Astrocyte (in vitro differentiated cells and primary cell): ENCODE measurements at regions not wholly inside any gene's neighbourhood (a gene's known extent, or its start where the extent isn't known, plus 50 kb on each side); places are given as distances from the start of the nearest gene placed in this dataset.

Source experiments
- DNase-seq: peaks from one replicate; pipeline ENCODE4 v3.0.0-alpha.2; 2010; ENCODE audit warnings: low read depth
- FAIRE-seq: peaks from 2 replicates; lab custom pipeline; 2011; peaks lifted over from hg19 to GRCh38; lab: Jason Lieb, UNC
- H2AFZ ChIP-seq: 2 replicates; pipeline ENCODE4 v1.6.0; 2012; ENCODE audit warnings: low read depth, low read length, inconsistent platforms
- H3K27ac ChIP-seq: 2 replicates; pipeline ENCODE4 v1.5.1; 2011; ENCODE audit warnings: low read depth, low read length, inconsistent platforms
- H3K27me3 ChIP-seq: 2 replicates; pipeline ENCODE4 v1.6.0; 2011; ENCODE audit warnings: low read length, inconsistent platforms; ENCODE audit not compliant: insufficient read depth
- H3K36me3 ChIP-seq: 2 replicates; pipeline ENCODE4 v1.5.1; 2011; ENCODE audit warnings: low read length, inconsistent platforms; ENCODE audit not compliant: insufficient read depth
- H3K4me1 ChIP-seq: 2 replicates; pipeline ENCODE4 v1.5.1; 2011; ENCODE audit warnings: low read length, inconsistent platforms; ENCODE audit not compliant: insufficient read depth
- H3K4me2 ChIP-seq: 2 replicates; pipeline ENCODE4 v1.6.0; 2012; ENCODE audit warnings: low read length, inconsistent platforms
- H3K4me3 ChIP-seq: 2 replicates; pipeline ENCODE4 v1.5.1; 2011; ENCODE audit warnings: low read depth, mild to moderate bottlenecking, low read length, inconsistent platforms; ENCODE audit not compliant: insufficient read depth
- H3K79me2 ChIP-seq: 2 replicates; pipeline ENCODE4 v1.6.0; 2012; ENCODE audit warnings: mild to moderate bottlenecking, low read length, inconsistent platforms; ENCODE audit not compliant: insufficient read depth
- H3K9ac ChIP-seq: 2 replicates; pipeline ENCODE4 v1.6.0; 2012; ENCODE audit warnings: mild to moderate bottlenecking, low read length, inconsistent platforms
- H3K9me3 ChIP-seq: 2 replicates; pipeline ENCODE4 v1.5.1; 2012; ENCODE audit warnings: low read depth, mild to moderate bottlenecking, low read length, inconsistent platforms; ENCODE audit not compliant: insufficient read depth
- H4K20me1 ChIP-seq: 2 replicates; pipeline ENCODE4 v1.6.0; 2012; ENCODE audit warnings: low read length, inconsistent platforms; ENCODE audit not compliant: insufficient read depth
- H3K27ac Mint-ChIP-seq: one replicate; pipeline ENCODE4 v1.8.0; 2021; ENCODE audit warnings: mild to moderate bottlenecking, mixed read lengths; ENCODE audit not compliant: unreplicated experiment
- H3K27me3 Mint-ChIP-seq: one replicate; pipeline ENCODE4 v1.8.0; 2021; ENCODE audit warnings: low read depth, mixed read lengths; ENCODE audit not compliant: unreplicated experiment
- H3K36me3 Mint-ChIP-seq: one replicate; pipeline ENCODE4 v1.8.0; 2021; ENCODE audit warnings: low read depth, mixed read lengths; ENCODE audit not compliant: unreplicated experiment
- H3K4me1 Mint-ChIP-seq: one replicate; pipeline ENCODE4 v1.8.0; 2021; ENCODE audit warnings: low read depth, mixed read lengths; ENCODE audit not compliant: unreplicated experiment
- H3K4me3 Mint-ChIP-seq: one replicate; pipeline ENCODE4 v1.8.0; 2021; ENCODE audit warnings: mild to moderate bottlenecking, moderate library complexity, mixed read lengths; ENCODE audit not compliant: unreplicated experiment
- H3K9me3 Mint-ChIP-seq: one replicate; pipeline ENCODE4 v1.8.0; 2021; ENCODE audit warnings: mild to moderate bottlenecking, mixed read lengths; ENCODE audit not compliant: unreplicated experiment
- EZH2 ChIP-seq: IDR thresholded peaks from 2 replicates; pipeline ENCODE4 v1.6.1; 2012; ENCODE audit warnings: mild to moderate bottlenecking, low read length, inconsistent platforms; ENCODE audit not compliant: insufficient read depth
- TF ChIP-seq, protein P1 (sequence below): IDR thresholded peaks from 2 replicates; pipeline ENCODE4 v1.5.1; 2011; ENCODE audit warnings: low read depth, mild to moderate bottlenecking, inconsistent platforms, low read length, moderate library complexity; ENCODE audit not compliant: insufficient read depth

DNA sequence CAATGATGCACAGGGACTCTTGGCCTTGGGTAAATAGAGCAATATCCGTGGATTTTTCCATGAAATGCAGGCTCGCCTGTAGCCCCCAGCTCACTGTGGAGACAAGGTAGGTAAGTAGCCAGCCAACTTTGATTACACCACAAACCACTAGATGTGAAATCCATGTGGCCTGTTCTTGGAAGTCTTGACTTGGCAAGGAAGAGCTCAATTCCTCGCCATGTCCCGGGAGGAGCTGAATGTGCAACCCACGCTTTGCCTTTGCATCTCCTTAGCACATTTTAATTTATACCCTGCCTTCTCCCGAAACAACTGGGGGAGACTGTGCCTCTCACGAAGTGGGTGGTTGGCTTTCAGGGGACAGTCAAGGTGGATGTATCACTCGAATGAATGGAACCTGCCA is 347.7 kb upstream of the MKI67 start:
- Mint-ChIP-seq H3K9me3 (peaks cover 4% of the 10 kb centered on the region), H3K27ac (no peak overlapping the region), H3K27me3 (peaks cover 14% of the 10 kb centered on the region), H3K4me3 (no peak overlapping the region), H3K4me1 (no peaks in the 10 kb centered on the region), H3K36me3 (no peaks in the 10 kb centered on the region)
- Histone ChIP-seq H2AFZ (no peak overlapping the region), H3K79me2 (no peaks in the 10 kb centered on the region), H3K27me3 (no peaks in the 10 kb centered on the region), H4K20me1 (no peaks in the 10 kb centered on the region), H3K27ac (no peak overlapping the region), H3K36me3 (no peaks in the 10 kb centered on the region), H3K9ac (no peak overlapping the region), H3K4me2 (no peak overlapping the region), H3K9me3 (peaks cover 6% of the 10 kb centered on the region), H3K4me1 (no peaks in the 10 kb centered on the region), H3K4me3 (no peak overlapping the region)
- FAIRE-seq (no peak), DNase-seq (no peak)
- TF ChIP-seq, protein P1, sequence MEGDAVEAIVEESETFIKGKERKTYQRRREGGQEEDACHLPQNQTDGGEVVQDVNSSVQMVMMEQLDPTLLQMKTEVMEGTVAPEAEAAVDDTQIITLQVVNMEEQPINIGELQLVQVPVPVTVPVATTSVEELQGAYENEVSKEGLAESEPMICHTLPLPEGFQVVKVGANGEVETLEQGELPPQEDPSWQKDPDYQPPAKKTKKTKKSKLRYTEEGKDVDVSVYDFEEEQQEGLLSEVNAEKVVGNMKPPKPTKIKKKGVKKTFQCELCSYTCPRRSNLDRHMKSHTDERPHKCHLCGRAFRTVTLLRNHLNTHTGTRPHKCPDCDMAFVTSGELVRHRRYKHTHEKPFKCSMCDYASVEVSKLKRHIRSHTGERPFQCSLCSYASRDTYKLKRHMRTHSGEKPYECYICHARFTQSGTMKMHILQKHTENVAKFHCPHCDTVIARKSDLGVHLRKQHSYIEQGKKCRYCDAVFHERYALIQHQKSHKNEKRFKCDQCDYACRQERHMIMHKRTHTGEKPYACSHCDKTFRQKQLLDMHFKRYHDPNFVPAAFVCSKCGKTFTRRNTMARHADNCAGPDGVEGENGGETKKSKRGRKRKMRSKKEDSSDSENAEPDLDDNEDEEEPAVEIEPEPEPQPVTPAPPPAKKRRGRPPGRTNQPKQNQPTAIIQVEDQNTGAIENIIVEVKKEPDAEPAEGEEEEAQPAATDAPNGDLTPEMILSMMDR, result no peak
- no peak for TF ChIP-seq EZH2

DNA sequence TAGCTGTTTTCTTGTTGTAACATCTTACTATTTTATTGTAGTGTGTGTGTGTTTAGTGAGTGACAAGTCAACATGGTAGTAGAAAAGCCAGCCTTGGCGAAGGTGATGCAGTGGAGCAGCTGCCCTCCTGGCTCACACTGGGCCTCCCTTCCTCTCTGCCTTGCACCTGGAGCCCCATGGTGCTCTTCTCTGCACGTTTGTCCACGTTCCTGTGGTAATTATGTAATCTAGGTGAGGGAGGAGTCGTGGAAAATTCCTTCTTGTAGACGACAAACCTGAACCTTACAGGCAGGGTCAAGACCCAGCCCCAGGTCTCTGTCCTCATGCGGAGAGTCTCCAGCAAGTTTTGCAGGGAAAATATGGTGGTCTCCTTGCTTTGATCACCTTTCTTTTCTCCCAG is 348.3 kb upstream of the MKI67 start:
- no peaks in the 10 kb centered on the region for H3K79me2 ChIP-seq
- H2AFZ ChIP-seq, result no peak overlapping the region
- DNase-seq (no peak), FAIRE-seq (no peak)
- H3K9me3 ChIP-seq, result peaks cover 3% of the 10 kb centered on the region
- H3K4me3 Mint-ChIP-seq, result no peak overlapping the region
- peaks cover 4% of the 10 kb centered on the region for H3K9me3 Mint-ChIP-seq
- H3K27me3 Mint-ChIP-seq, result peaks cover 14% of the 10 kb centered on the region
- H3K4me2 ChIP-seq, result no peak overlapping the region
- no peak overlapping the region for H3K9ac ChIP-seq
- no peaks in the 10 kb centered on the region for H3K4me1 Mint-ChIP-seq
- no peaks in the 10 kb centered on the region for H3K4me1 ChIP-seq
- no peak overlapping the region for H3K27ac Mint-ChIP-seq
- H3K27ac ChIP-seq, result no peak overlapping the region
- H3K4me3 ChIP-seq, result no peak overlapping the region
- no peaks in the 10 kb centered on the region for H3K36me3 Mint-ChIP-seq
- TF ChIP-seq, protein P1, result no peak
- TF ChIP-seq EZH2, result no peak
- no peaks in the 10 kb centered on the region for H3K27me3 ChIP-seq
- H3K36me3 ChIP-seq, result no peaks in the 10 kb centered on the region
- H4K20me1 ChIP-seq, result no peaks in the 10 kb centered on the region

DNA sequence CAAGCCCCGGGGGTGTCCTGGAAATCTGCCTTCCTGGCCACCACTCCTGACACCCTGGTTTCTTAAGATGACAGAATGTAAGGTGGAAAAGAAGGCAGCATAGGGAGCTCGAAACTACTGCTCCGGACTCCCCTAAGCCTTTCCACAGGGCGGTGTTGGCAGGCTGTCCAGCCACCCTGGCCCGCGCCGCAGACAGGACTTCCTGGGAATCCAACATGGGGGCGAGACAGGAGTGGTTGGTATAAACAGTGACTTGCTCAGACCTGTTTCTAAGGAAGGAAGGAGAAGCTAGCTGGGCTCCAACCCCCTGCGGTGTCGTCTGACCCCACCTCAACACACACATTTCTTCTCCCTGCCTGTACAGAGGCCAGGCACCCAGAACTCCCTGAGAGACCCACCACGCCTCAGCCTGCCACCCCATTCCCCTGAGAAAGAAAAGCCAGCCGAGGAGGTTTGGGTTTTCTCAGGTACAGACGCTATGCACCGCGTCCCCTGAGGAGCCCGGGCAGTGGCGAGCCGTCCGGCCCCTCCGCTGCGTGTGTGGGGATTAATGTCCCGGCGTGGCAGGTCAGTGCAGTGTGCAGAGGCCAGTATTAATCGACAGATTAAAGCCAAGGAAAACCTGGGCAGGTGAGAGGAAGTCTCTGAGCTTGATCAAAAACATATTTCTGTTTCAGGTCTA is 349.6 kb upstream of the MKI67 start:
- H3K36me3 Mint-ChIP-seq, result no peaks in the 10 kb centered on the region
- no peak overlapping the region for H3K27ac Mint-ChIP-seq
- Histone ChIP-seq H3K4me1 (no peaks in the 10 kb centered on the region), H3K36me3 (no peaks in the 10 kb centered on the region), H3K27me3 (no peaks in the 10 kb centered on the region), H3K27ac (no peak overlapping the region), H4K20me1 (no peaks in the 10 kb centered on the region), H3K4me2 (no peak overlapping the region), H2AFZ (no peak overlapping the region), H3K9me3 (peaks cover 3% of the 10 kb centered on the region), H3K79me2 (no peaks in the 10 kb centered on the region), H3K9ac (no peak overlapping the region), H3K4me3 (no peak overlapping the region)
- no peak for FAIRE-seq
- H3K4me3 Mint-ChIP-seq, result no peak overlapping the region
- peaks cover 4% of the 10 kb centered on the region for H3K9me3 Mint-ChIP-seq
- no peak for TF ChIP-seq EZH2
- TF ChIP-seq, protein P1, result no peak
- no peak for DNase-seq
- H3K27me3 Mint-ChIP-seq, result peaks cover 19% of the 10 kb centered on the region
- no peaks in the 10 kb centered on the region for H3K4me1 Mint-ChIP-seq
